ENCODE measurements at regions not wholly inside any gene's neighbourhood (a gene's known extent, or its start where the extent isn't known, plus 50 kb on each side); places are given as distances from the start of the nearest gene placed in this dataset.

GRCh38 chr5:145105384-145105783 is 729.8 kb downstream of the PRELID2 start:
- no peak for ATAC-seq
- H3K4me3 ChIP-seq, result no peak overlapping the region
- FAIRE-seq, result no peak

GRCh38 chr5:145104106-145104505 is 731.0 kb downstream of the PRELID2 start:
- FAIRE-seq, result no peak
- no peak for ATAC-seq
- no peak for DNase-seq (ENCODE audit: low read depth in 1 of 2, low spot score in 1 of 2)
- no peaks in the 10 kb centered on the region for H3K9me3 ChIP-seq
- no peak overlapping the region for H3K27ac ChIP-seq
- ChIA-PET CTCF (no interaction called here), POLR2A (no interaction called here)
- H3K4me3 ChIP-seq, result no peak overlapping the region
- no peak overlapping the region for H3K4me2 ChIP-seq
- H3K4me1 ChIP-seq, result no peaks in the 10 kb centered on the region
- no peak for TF ChIP-seq CHD2 (IDR thresholded peaks at IDR 0.05; ENCODE audit: low read length, partially characterized antibody)
- TF ChIP-seq PHF8 (IDR thresholded peaks at IDR 0.05; ENCODE audit: borderline replicate concordance, low read depth), result no peak
- TF ChIP-seq HEYL (CRISPR knock-in tag; IDR thresholded peaks at IDR 0.05), result no peak
- no peak for TF ChIP-seq FOSB (CRISPR knock-in tag; IDR thresholded peaks at IDR 0.05)
- no peak for TF ChIP-seq NFE2L2 (conservative IDR thresholded peaks at IDR 0.05; ENCODE audit: low read length)
- no peak for TF ChIP-seq CHD4 (IDR thresholded peaks at IDR 0.05; ENCODE audit: borderline replicate concordance)
- TF ChIP-seq MYC (IDR thresholded peaks at IDR 0.05; ENCODE audit: borderline replicate concordance, low read length), result no peak
- no peak for TF ChIP-seq ZFP36 (IDR thresholded peaks at IDR 0.05; ENCODE audit: borderline replicate concordance, partially characterized antibody)
- TF ChIP-seq USF2 (IDR thresholded peaks at IDR 0.05), result no peak
- no peak for TF ChIP-seq NPAS2 (CRISPR knock-in tag; IDR thresholded peaks at IDR 0.05; ENCODE audit: borderline replicate concordance)
- TF ChIP-seq RNF2 (IDR thresholded peaks at IDR 0.05; ENCODE audit: borderline replicate concordance, low read depth), result no peak
- no peak for TF ChIP-seq MAZ (IDR thresholded peaks at IDR 0.05; ENCODE audit: borderline replicate concordance, low read depth, low read length)
- TF ChIP-seq BCL3 (IDR thresholded peaks at IDR 0.05), result no peak
- TF ChIP-seq GATA3 (IDR thresholded peaks at IDR 0.05; ENCODE audit: borderline replicate concordance), result no peak
- TF ChIP-seq CBX2 (IDR thresholded peaks at IDR 0.05; ENCODE audit: borderline replicate concordance, low read depth), result no peak
- no peak for TF ChIP-seq ZC3H11A (IDR thresholded peaks at IDR 0.05)
- no peak for TF ChIP-seq CEBPB (IDR thresholded peaks at IDR 0.05)
- no peak for TF ChIP-seq HDAC2 (IDR thresholded peaks at IDR 0.05)

More at GRCh38 chr5:145105384-145105783, 729.8 kb downstream of the PRELID2 start:
- Histone ChIP-seq H3K4me2 (no peak overlapping the region), H3K27ac (no peak overlapping the region), H3K4me1 (no peaks in the 10 kb centered on the region), H3K9me3 (no peaks in the 10 kb centered on the region)
- WGBS (ENCODE audit: missing lambda C conversion rate), result 42% methylated on average over 3 of the region's 3 CpGs
- TF ChIP-seq TFCP2L1 (CRISPR knock-in tag; IDR thresholded peaks at IDR 0.05), result no peak
- no peak for TF ChIP-seq CHD2 (IDR thresholded peaks at IDR 0.05; ENCODE audit: low read length, partially characterized antibody)
- TF ChIP-seq HMGXB4 (CRISPR knock-in tag; IDR thresholded peaks at IDR 0.05; ENCODE audit: borderline replicate concordance), result no peak
- TF ChIP-seq CHD4 (IDR thresholded peaks at IDR 0.05; ENCODE audit: borderline replicate concordance), result no peak
- TF ChIP-seq, protein P1, sequence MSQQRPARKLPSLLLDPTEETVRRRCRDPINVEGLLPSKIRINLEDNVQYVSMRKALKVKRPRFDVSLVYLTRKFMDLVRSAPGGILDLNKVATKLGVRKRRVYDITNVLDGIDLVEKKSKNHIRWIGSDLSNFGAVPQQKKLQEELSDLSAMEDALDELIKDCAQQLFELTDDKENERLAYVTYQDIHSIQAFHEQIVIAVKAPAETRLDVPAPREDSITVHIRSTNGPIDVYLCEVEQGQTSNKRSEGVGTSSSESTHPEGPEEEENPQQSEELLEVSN (IDR thresholded peaks at IDR 0.05; ENCODE audit: borderline replicate concordance, low read depth), result no peak
- no peak for TF ChIP-seq HOXB13 (CRISPR knock-in tag; IDR thresholded peaks at IDR 0.05; ENCODE audit: low read depth)
- no peak for TF ChIP-seq BCL3 (IDR thresholded peaks at IDR 0.05)
- no peak for TF ChIP-seq JUN (IDR thresholded peaks at IDR 0.05)
- no peak for TF ChIP-seq RCOR1 (IDR thresholded peaks at IDR 0.05; ENCODE audit: low read depth, low read length)
- TF ChIP-seq, protein P2, sequence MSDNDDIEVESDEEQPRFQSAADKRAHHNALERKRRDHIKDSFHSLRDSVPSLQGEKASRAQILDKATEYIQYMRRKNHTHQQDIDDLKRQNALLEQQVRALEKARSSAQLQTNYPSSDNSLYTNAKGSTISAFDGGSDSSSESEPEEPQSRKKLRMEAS (IDR thresholded peaks at IDR 0.05), result no peak
- no peak for TF ChIP-seq NR3C1 (IDR thresholded peaks at IDR 0.05)
- no peak for TF ChIP-seq GATA3 (IDR thresholded peaks at IDR 0.05; ENCODE audit: borderline replicate concordance)
- no peak for TF ChIP-seq JUNB (IDR thresholded peaks at IDR 0.05)
- no peak for TF ChIP-seq FOSL2 (IDR thresholded peaks at IDR 0.05)
- no peak for TF ChIP-seq FOSL2 (CRISPR knock-in tag; IDR thresholded peaks at IDR 0.05)
- no peak for TF ChIP-seq TP53 (CRISPR knock-in tag; IDR thresholded peaks at IDR 0.05)
- no peak for TF ChIP-seq CBX8 (IDR thresholded peaks at IDR 0.05)
- TF ChIP-seq, protein P3, sequence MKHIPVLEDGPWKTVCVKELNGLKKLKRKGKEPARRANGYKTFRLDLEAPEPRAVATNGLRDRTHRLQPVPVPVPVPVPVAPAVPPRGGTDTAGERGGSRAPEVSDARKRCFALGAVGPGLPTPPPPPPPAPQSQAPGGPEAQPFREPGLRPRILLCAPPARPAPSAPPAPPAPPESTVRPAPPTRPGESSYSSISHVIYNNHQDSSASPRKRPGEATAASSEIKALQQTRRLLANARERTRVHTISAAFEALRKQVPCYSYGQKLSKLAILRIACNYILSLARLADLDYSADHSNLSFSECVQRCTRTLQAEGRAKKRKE (CRISPR knock-in tag; IDR thresholded peaks at IDR 0.05; ENCODE audit: low read depth), result no peak
- no peak for TF ChIP-seq CEBPB (IDR thresholded peaks at IDR 0.05)
- CTCF ChIA-PET, result no interaction called here
- DNase-seq (ENCODE audit: low read depth in 1 of 2, low spot score in 1 of 2), result no peak
- POLR2A ChIA-PET, result no interaction called here

Data from A549 (cell line).